ENCODE measurements at regions not wholly inside any gene's neighbourhood (a gene's known extent, or its start where the extent isn't known, plus 50 kb on each side); places are given as distances from the start of the nearest gene placed in this dataset.

DNA sequence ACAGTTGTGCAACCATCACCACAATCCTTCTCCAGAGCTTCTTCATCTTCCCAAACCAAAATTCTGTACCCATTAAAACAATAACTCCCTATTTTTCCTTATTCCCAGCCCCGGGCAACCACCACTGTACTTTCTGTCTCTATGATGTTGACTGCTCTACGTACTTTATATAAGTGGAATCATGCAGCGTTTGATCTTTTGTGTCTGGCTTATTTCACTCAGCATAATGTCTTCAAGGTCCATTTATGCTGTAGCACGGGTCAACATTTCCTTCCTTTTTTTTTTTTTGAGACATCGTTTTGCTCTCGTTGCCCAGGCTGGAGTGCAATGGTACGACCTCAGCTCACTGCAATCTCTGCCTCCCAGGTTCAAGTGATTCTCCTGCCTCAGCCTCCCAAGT, 162.7 kb upstream of the GSC start:
- Histone ChIP-seq H3K9me3 (no peaks in the 10 kb centered on the region), H3K27me3 (no peaks in the 10 kb centered on the region), H3K36me3 (no peaks in the 10 kb centered on the region), H3K4me3 (no peak overlapping the region), H3K27ac (no peak overlapping the region), H3K4me1 (peaks cover 3 to 9% of the 10 kb centered on the region in 2 donors)
- intact Hi-C loops (cut with DNase I) = no loop called here
- TF ChIP-seq, protein P1, sequence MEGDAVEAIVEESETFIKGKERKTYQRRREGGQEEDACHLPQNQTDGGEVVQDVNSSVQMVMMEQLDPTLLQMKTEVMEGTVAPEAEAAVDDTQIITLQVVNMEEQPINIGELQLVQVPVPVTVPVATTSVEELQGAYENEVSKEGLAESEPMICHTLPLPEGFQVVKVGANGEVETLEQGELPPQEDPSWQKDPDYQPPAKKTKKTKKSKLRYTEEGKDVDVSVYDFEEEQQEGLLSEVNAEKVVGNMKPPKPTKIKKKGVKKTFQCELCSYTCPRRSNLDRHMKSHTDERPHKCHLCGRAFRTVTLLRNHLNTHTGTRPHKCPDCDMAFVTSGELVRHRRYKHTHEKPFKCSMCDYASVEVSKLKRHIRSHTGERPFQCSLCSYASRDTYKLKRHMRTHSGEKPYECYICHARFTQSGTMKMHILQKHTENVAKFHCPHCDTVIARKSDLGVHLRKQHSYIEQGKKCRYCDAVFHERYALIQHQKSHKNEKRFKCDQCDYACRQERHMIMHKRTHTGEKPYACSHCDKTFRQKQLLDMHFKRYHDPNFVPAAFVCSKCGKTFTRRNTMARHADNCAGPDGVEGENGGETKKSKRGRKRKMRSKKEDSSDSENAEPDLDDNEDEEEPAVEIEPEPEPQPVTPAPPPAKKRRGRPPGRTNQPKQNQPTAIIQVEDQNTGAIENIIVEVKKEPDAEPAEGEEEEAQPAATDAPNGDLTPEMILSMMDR (IDR thresholded peaks at IDR 0.05) = no peak
- no peak for DNase-seq (ENCODE audit: low spot score in 2 of 2)

DNA sequence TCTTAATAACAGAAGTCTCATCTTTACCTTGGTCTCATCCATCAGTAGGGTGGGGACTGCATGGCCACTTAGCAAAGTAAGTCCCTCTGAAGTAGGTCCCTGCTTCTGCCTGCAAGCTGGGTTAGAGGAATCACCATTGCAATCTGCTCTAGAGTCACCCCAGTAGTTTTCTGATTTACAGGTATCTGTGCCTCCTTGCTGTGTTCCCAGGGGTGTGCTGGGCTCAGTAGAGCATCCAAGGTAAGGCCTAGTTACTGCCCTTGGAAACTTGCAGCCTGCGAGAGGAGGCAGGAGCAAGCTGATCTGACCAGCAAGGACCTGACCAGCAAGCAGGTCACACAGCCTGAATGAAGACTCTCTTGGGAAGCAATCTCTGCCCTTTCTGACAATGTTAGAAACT, 160.8 kb upstream of the GSC start:
- Histone ChIP-seq H3K27me3 (no peaks in the 10 kb centered on the region), H3K36me3 (no peaks in the 10 kb centered on the region), H3K27ac (no peak overlapping the region), H3K4me3 (no peak overlapping the region), H3K9me3 (no peaks in the 10 kb centered on the region), H3K4me1 (no peaks in the 10 kb centered on the region)
- TF ChIP-seq, protein P1 (IDR thresholded peaks at IDR 0.05) = no peak
- intact Hi-C loops (cut with DNase I) = no loop called here
- DNase-seq (ENCODE audit: low spot score in 2 of 2) = peak in 1 of 2 donors; percentile 12

DNA sequence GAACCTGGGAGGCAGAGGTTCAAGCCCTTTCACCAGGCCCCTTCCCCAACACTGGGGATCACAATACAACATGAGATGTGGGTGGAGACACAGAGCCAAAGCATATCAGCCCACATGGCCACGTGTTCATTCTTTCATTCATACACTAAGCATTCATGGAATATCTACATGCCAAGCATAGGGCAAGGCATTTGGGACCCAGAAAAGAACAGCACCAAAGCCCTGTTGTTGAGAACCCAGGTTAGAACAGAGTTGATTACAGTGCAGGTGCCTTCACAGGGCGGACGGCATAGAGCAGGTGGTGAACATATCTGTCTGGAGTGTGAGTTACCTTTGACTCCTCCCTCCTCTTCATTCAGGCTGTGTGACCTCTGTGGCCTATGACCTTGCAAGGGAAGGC, 159.4 kb upstream of the GSC start:
- H3K27me3 ChIP-seq = no peaks in the 10 kb centered on the region
- TF ChIP-seq, protein P1 (IDR thresholded peaks at IDR 0.05) = no peak
- H3K4me1 ChIP-seq = no peaks in the 10 kb centered on the region
- H3K9me3 ChIP-seq = no peaks in the 10 kb centered on the region
- H3K27ac ChIP-seq = no peak overlapping the region
- no peaks in the 10 kb centered on the region for H3K36me3 ChIP-seq
- no peak for DNase-seq (ENCODE audit: low spot score in 2 of 2)
- H3K4me3 ChIP-seq = no peak overlapping the region
- intact Hi-C loops (cut with DNase I) = no loop called here

DNA sequence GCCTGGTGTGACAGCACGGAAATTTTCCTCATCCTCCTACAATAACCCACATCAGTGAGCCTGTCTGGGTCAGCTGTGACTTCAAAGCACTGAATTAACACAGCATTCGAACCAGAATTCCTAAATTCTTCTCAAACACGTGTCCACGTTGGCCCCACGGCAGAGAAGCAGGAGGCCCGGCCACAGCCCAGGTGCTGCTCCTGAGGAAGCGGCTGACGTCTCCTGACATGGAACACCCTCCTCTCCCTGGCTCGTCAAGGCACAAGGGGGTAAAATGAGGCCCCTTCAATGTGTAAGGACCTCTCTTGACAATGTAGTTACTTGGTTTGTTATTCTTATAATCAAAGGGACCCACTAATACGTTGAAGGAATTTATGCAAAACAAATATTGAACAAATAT, 156.3 kb upstream of the GSC start:
- TF ChIP-seq, protein P1 (IDR thresholded peaks at IDR 0.05) = no peak
- H3K4me1 ChIP-seq = peaks cover 0 to 3% of the 10 kb centered on the region in 2 donors
- H3K27me3 ChIP-seq = no peaks in the 10 kb centered on the region
- no peak overlapping the region for H3K4me3 ChIP-seq
- H3K36me3 ChIP-seq = no peaks in the 10 kb centered on the region
- intact Hi-C loops (cut with DNase I) = no loop called here
- no peaks in the 10 kb centered on the region for H3K9me3 ChIP-seq
- H3K27ac ChIP-seq = no peak overlapping the region
- DNase-seq (ENCODE audit: low spot score in 2 of 2) = no peak

DNA sequence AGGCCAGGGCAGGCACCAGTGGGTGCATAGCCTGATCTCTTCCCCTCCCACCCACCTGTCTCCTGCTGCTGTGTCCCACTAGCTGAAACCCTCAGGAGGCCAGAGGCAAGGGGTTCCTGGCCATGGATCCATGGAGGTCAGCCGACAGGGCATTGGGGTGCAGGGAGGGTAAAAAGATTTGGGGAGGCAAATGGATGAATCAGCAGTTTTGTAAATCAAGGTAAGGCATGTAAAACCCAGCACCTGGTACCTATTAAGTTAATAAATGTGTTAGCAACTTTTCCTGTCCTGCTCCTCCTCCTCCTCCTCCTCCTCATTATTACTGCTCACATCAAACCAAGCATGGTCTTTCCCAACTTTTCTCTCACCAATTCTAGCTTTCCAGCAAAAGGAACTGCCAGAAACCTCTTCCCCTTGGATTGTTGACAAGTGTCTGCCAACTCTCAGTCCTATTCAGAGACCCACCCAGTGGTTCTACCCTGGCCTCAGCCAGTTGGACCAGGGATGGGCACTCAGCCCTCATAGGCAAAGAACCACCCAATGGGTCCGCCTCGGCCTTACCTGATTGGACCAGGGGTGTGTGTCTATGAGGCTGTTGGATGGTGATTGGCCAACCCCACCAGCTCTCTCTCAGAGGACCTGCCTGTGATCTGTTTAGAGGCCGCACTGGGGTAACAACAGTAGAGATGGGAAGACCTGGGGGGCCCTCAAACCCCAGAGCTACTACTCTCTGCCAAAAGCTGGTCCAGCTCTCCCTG, 155.7 kb upstream of the GSC start:
- DNase-seq (ENCODE audit: low spot score in 2 of 2) = no peak
- Histone ChIP-seq H3K36me3 (no peaks in the 10 kb centered on the region), H3K27ac (no peak overlapping the region), H3K4me3 (no peak overlapping the region), H3K27me3 (no peaks in the 10 kb centered on the region), H3K4me1 (peaks cover 0 to 3% of the 10 kb centered on the region in 2 donors), H3K9me3 (no peaks in the 10 kb centered on the region)
- intact Hi-C loops (cut with DNase I) = no loop called here
- TF ChIP-seq, protein P1 (IDR thresholded peaks at IDR 0.05) = no peak
